ENCODE measurements at regions not wholly inside any gene's neighbourhood (a gene's known extent, or its start where the extent isn't known, plus 50 kb on each side); places are given as distances from the start of the nearest gene placed in this dataset.
"Not testable (repeated sequence)": the region's sequence is repeated elsewhere in the genome, so short reads cannot be mapped to it uniquely, and the experiment has no call there.

- intact Hi-C loops (cut with DNase I): no loop called here
- ATAC-seq: no peak
- DNase-seq (ENCODE audit: low spot score): no peak
These were observed 313.6 kb downstream of the PRELID2 start for GRCh38 chr5:145521523-145521922.

- ATAC-seq (no peak), DNase-seq (ENCODE audit: low spot score) (no peak)
- intact Hi-C loops (cut with DNase I): no loop called here
These were observed 314.1 kb downstream of the PRELID2 start for GRCh38 chr5:145521066-145521465.

GRCh38 chr5:145520335-145520734 is 314.8 kb downstream of the PRELID2 start:
- ATAC-seq: no peak

GRCh38 chr5:145517588-145517987 is 317.6 kb downstream of the PRELID2 start:
- ATAC-seq; DNase-seq (ENCODE audit: low spot score); intact Hi-C loops (cut with DNase I): not testable (repeated sequence)

More at GRCh38 chr5:145520335-145520734, 314.8 kb downstream of the PRELID2 start:
- intact Hi-C loops (cut with DNase I): no loop called here
- DNase-seq (ENCODE audit: low spot score): no peak

- no peak for DNase-seq (ENCODE audit: low spot score)
- intact Hi-C loops (cut with DNase I): no loop called here
- ATAC-seq: no peak
These were observed 323.8 kb downstream of the PRELID2 start for GRCh38 chr5:145511351-145511750.

- DNase-seq (ENCODE audit: low spot score) (no peak), ATAC-seq (no peak)
- intact Hi-C loops (cut with DNase I): no loop called here
These were observed 324.4 kb downstream of the PRELID2 start for GRCh38 chr5:145510769-145511168.

GRCh38 chr5:145510324-145510723 is 324.8 kb downstream of the PRELID2 start:
- intact Hi-C loops (cut with DNase I): no loop called here
- peak; percentile 71 for ATAC-seq
- no peak for DNase-seq (ENCODE audit: low spot score)

- intact Hi-C loops (cut with DNase I): no loop called here
- ATAC-seq (peak; percentile 32), DNase-seq (ENCODE audit: low spot score) (no peak)
These were observed 325.6 kb downstream of the PRELID2 start for GRCh38 chr5:145509336-145510136.

GRCh38 chr5:145506185-145506850 is 328.8 kb downstream of the PRELID2 start:
- intact Hi-C loops (cut with DNase I): no loop called here
- no peak for DNase-seq (ENCODE audit: low spot score)
- ATAC-seq: peak; percentile 36

GRCh38 chr5:145502906-145503305 is 332.2 kb downstream of the PRELID2 start:
- ATAC-seq: no peak
- intact Hi-C loops (cut with DNase I): no loop called here

GRCh38 chr5:145500710-145501109 is 334.4 kb downstream of the PRELID2 start:
- intact Hi-C loops (cut with DNase I): no loop called here
- DNase-seq (ENCODE audit: low spot score) (no peak), ATAC-seq (no peak)

More at GRCh38 chr5:145502906-145503305, 332.2 kb downstream of the PRELID2 start:
- no peak for DNase-seq (ENCODE audit: low spot score)

- no peak for ATAC-seq
- no peak for DNase-seq (ENCODE audit: low spot score)
- intact Hi-C loops (cut with DNase I): no loop called here
These were observed 335.7 kb downstream of the PRELID2 start for GRCh38 chr5:145499483-145499882.

- intact Hi-C loops (cut with DNase I): no loop called here
- DNase-seq (ENCODE audit: low spot score) (no peak), ATAC-seq (no peak)
These were observed 338.1 kb downstream of the PRELID2 start for GRCh38 chr5:145497052-145497451.

GRCh38 chr5:145495741-145496140 is 339.4 kb downstream of the PRELID2 start:
- intact Hi-C loops (cut with DNase I): no loop called here
- ATAC-seq: no peak

GRCh38 chr5:145495196-145495595 is 339.9 kb downstream of the PRELID2 start:
- intact Hi-C loops (cut with DNase I): no loop called here
- DNase-seq (ENCODE audit: low spot score) (no peak), ATAC-seq (no peak)

More at GRCh38 chr5:145495741-145496140, 339.4 kb downstream of the PRELID2 start:
- no peak for DNase-seq (ENCODE audit: low spot score)

- ATAC-seq (no peak), DNase-seq (ENCODE audit: low spot score) (no peak)
- intact Hi-C loops (cut with DNase I): no loop called here
These were observed 341.7 kb downstream of the PRELID2 start for GRCh38 chr5:145493435-145493834.

GRCh38 chr5:145489516-145489915 is 345.6 kb downstream of the PRELID2 start:
- ATAC-seq (no peak), DNase-seq (ENCODE audit: low spot score) (no peak)
- intact Hi-C loops (cut with DNase I): no loop called here

GRCh38 chr5:145484158-145484557 is 351.0 kb downstream of the PRELID2 start:
- ATAC-seq (no peak), DNase-seq (ENCODE audit: low spot score) (no peak)
- intact Hi-C loops (cut with DNase I): no loop called here

- ATAC-seq: no peak
- DNase-seq (ENCODE audit: low spot score): no peak
- intact Hi-C loops (cut with DNase I): no loop called here
These were observed 351.9 kb downstream of the PRELID2 start for GRCh38 chr5:145483212-145483611.

- ATAC-seq: no peak
- intact Hi-C loops (cut with DNase I): no loop called here
These were observed 355.3 kb downstream of the PRELID2 start for GRCh38 chr5:145479857-145480256.

More at GRCh38 chr5:145479857-145480256, 355.3 kb downstream of the PRELID2 start:
- no peak for DNase-seq (ENCODE audit: low spot score)

All from sciatic nerve (tissue), 2 donors.